HepG2 (cell line): ENCODE measurements at regions not wholly inside any gene's neighbourhood (a gene's known extent, or its start where the extent isn't known, plus 50 kb on each side); places are given as distances from the start of the nearest gene placed in this dataset.

Source experiments
- ATAC-seq: fragments of 200-7000 bp; cut with Tn5 transposase; 3 replicates; pipeline ENCODE4 v1.9.1; 2020; ENCODE audit warnings: mild to moderate bottlenecking, moderate library complexity
- BruUV-seq: library from RNA; stranded (reverse); fragments of 400-500 nt; replicated peaks from 2 replicates; lab custom pipeline; 2021; lab: Mats Ljungman, UMichigan
- CTCF ChIA-PET: fragments of 300-600 bp; formaldehyde crosslinking; extraction: SDS; loops from one replicate; lab custom pipeline; 2021; ENCODE audit warnings: low total read pairs, inconsistent platforms, low intra/inter-chr PET ratio; lab: Yijun Ruan, JAX
- POLR2A ChIA-PET: fragments of 350-600 bp; sonication (Branson Sonifier 250); formaldehyde crosslinking; loops from one replicate; lab custom pipeline; 2020; ENCODE audit warnings: antibody characterized with exemption, inconsistent platforms; lab: Yijun Ruan, JAX
- DNase-seq: peaks from one replicate; pipeline ENCODE4 v3.0.0-alpha.2; 2015; ENCODE audit warnings: low spot score
- FAIRE-seq: peaks from 3 replicates; lab custom pipeline; 2011; peaks lifted over from hg19 to GRCh38; lab: Jason Lieb, UNC
- H2AFZ ChIP-seq: one replicate; pipeline ENCODE4 v1.6.1; 2011; ENCODE audit warnings: low read length, inconsistent platforms
- H3K27ac ChIP-seq: fragments of 300-600 bp; 3 replicates; pipeline ENCODE4 v1.8.0; 2011; ENCODE audit warnings: mixed run types, mild to moderate bottlenecking, mixed read lengths, low read length, inconsistent platforms; ENCODE audit not compliant: insufficient read depth; ENCODE audit errors: extremely low read length
- H3K27me3 ChIP-seq, 2 experiments: fragments of 200-600 bp in 1 of 2; 2 replicates in 1 of 2; 3 replicates in 1 of 2; pipeline versions ENCODE4 v1.6.0 to v1.8.0; 2011; ENCODE audit warnings: low read length in 2 of 2, mild to moderate bottlenecking in 2 of 2, moderate library complexity in 2 of 2, inconsistent platforms in 1 of 2; ENCODE audit not compliant: insufficient read depth in 2 of 2, control insufficient read depth in 1 of 2
- H3K36me3 ChIP-seq, 2 experiments: fragments of 200-600 bp in 1 of 2; replicated peaks in 1 of 2; 2 replicates in 1 of 2; 3 replicates in 1 of 2; pipeline versions ENCODE4 v1.5.1 to v1.8.0; 2011; ENCODE audit warnings: low read length in 2 of 2, inconsistent platforms in 1 of 2; ENCODE audit not compliant: insufficient read depth in 2 of 2, control insufficient read depth in 1 of 2
- H3K4me1 ChIP-seq: 2 replicates; pipeline ENCODE4 v1.5.1; 2012; ENCODE audit warnings: low read length, inconsistent platforms; ENCODE audit not compliant: insufficient read depth
- H3K4me2 ChIP-seq: 2 replicates; pipeline ENCODE4 v1.6.0; 2011; ENCODE audit warnings: low read depth, low read length, inconsistent platforms
- H3K4me3 ChIP-seq, 3 experiments: fragments of 200-600 bp in 1 of 3; sonication (generic), shearing (Covaris generic) in 1 of 3; replicated peaks in 1 of 3; 2 replicates each; pipeline ENCODE4 v1.5.1; 2011 to 2016; ENCODE audit warnings: low read length in 3 of 3, inconsistent platforms in 2 of 3, low read depth in 2 of 3, mild to moderate bottlenecking in 2 of 3, control low read depth in 1 of 3, mixed read lengths in 1 of 3; ENCODE audit not compliant: insufficient read depth in 1 of 3
- H3K79me2 ChIP-seq: one replicate; pipeline ENCODE4 v1.6.1; 2011; ENCODE audit warnings: low read length, inconsistent platforms; ENCODE audit not compliant: insufficient read depth
- H3K9ac ChIP-seq: 2 replicates; pipeline ENCODE4 v1.6.0; 2011; ENCODE audit warnings: mild to moderate bottlenecking, low read depth, low read length, inconsistent platforms; ENCODE audit not compliant: insufficient read depth
- H3K9me3 ChIP-seq: 2 replicates; pipeline ENCODE4 v1.5.1; 2012; ENCODE audit warnings: mild to moderate bottlenecking, low read length
- H4K20me1 ChIP-seq: 2 replicates; pipeline ENCODE4 v1.6.0; 2011; ENCODE audit warnings: inconsistent platforms, mild to moderate bottlenecking, low read length, moderate library complexity; ENCODE audit not compliant: insufficient read depth
- MLLT10 ChIP-seq: sonication (generic); formaldehyde crosslinking; IDR thresholded peaks from 2 replicates; pipeline ENCODE4 v1.4.0; 2020; ENCODE audit warnings: missing genetic modification reagents
- SNAPC2 ChIP-seq: sonication (generic); formaldehyde crosslinking; IDR thresholded peaks from 2 replicates; pipeline ENCODE4 v1.8.1; 2022; ENCODE audit warnings: mild to moderate bottlenecking, missing genetic modification reagents
- ZBTB7A ChIP-seq: sonication (generic); formaldehyde crosslinking; IDR thresholded peaks from 2 replicates; pipeline ENCODE4 v1.8.0; 2022; ENCODE audit warnings: mild to moderate bottlenecking, missing genetic modification reagents
- ZNF431 ChIP-seq: sonication (generic); formaldehyde crosslinking; IDR thresholded peaks from 2 replicates; pipeline ENCODE4 v1.9.0; 2022; ENCODE audit warnings: missing genetic modification reagents, low read depth, mild to moderate bottlenecking, borderline replicate concordance
- WGBS: methylation state at CpG from one replicate; pipeline ENCODE4 v1.1.6; 2017; ENCODE audit warnings: low lambda C conversion rate; 5-methylcytosine and 5-hydroxymethylcytosine counted together
- in situ Hi-C: cut with HindIII; loops from 2 replicates; pipeline ENCODE4 v1.10.0; 2017; ENCODE audit warnings: low pct_unique_long_range_greater_than_20kb; ENCODE audit not compliant: extremely low pct_ligation_motif_present
- intact Hi-C: fragments of 100-400 bp; cut with micrococcal nuclease; formaldehyde crosslinking; loops from one replicate; pipeline ENCODE4 v1.10.0; 2022; ENCODE audit not compliant: unreplicated experiment
- TF ChIP-seq, protein P1 (sequence below): sonication (generic); formaldehyde crosslinking; IDR thresholded peaks from 2 replicates; pipeline ENCODE4 v1.8.0; 2022; ENCODE audit warnings: missing genetic modification reagents, mild to moderate bottlenecking, moderate library complexity, borderline replicate concordance

- TF ChIP-seq MLLT10 (CRISPR knock-in tag) = no peak
- intact Hi-C loops = no loop called here
- ChIA-PET CTCF (no interaction called here), POLR2A (no interaction called here)
- no peak for FAIRE-seq
- no peaks in the 10 kb centered on the region for H3K4me1 ChIP-seq
- H3K4me3 ChIP-seq = no peak overlapping the region
- H3K27me3 ChIP-seq = no peaks in the 10 kb centered on the region
- ATAC-seq = no peak
- in situ Hi-C loops = no loop called here
- no peak overlapping the region for H3K4me2 ChIP-seq
- H2AFZ ChIP-seq = no peak overlapping the region
- no peak for DNase-seq
- H3K79me2 ChIP-seq = no peaks in the 10 kb centered on the region
- H3K36me3 ChIP-seq = no peaks in the 10 kb centered on the region
- H3K9ac ChIP-seq = no peak overlapping the region
- no TSS peak for BruUV-seq
- H4K20me1 ChIP-seq = no peaks in the 10 kb centered on the region
- no peaks in the 10 kb centered on the region for H3K9me3 ChIP-seq
- WGBS = 1% methylated on average over 5 of the region's 5 CpGs
- no peak overlapping the region for H3K27ac ChIP-seq
These were observed 145.8 kb upstream of the KCNQ5 start for GRCh38 chr6:72476051-72476450.

GRCh38 chr6:72476646-72477045, 145.2 kb upstream of the KCNQ5 start:
- Histone ChIP-seq H2AFZ (no peak overlapping the region), H3K27ac (no peak overlapping the region), H3K36me3 (no peaks in the 10 kb centered on the region), H3K4me1 (no peaks in the 10 kb centered on the region), H3K27me3 (no peaks in the 10 kb centered on the region), H3K9me3 (no peaks in the 10 kb centered on the region), H4K20me1 (no peaks in the 10 kb centered on the region), H3K4me2 (no peak overlapping the region), H3K79me2 (no peaks in the 10 kb centered on the region), H3K4me3 (no peak overlapping the region), H3K9ac (no peak overlapping the region)
- intact Hi-C loops (no loop called here), in situ Hi-C loops (no loop called here)
- ChIA-PET POLR2A (no interaction called here), CTCF (no interaction called here)
- TF ChIP-seq, protein P1, sequence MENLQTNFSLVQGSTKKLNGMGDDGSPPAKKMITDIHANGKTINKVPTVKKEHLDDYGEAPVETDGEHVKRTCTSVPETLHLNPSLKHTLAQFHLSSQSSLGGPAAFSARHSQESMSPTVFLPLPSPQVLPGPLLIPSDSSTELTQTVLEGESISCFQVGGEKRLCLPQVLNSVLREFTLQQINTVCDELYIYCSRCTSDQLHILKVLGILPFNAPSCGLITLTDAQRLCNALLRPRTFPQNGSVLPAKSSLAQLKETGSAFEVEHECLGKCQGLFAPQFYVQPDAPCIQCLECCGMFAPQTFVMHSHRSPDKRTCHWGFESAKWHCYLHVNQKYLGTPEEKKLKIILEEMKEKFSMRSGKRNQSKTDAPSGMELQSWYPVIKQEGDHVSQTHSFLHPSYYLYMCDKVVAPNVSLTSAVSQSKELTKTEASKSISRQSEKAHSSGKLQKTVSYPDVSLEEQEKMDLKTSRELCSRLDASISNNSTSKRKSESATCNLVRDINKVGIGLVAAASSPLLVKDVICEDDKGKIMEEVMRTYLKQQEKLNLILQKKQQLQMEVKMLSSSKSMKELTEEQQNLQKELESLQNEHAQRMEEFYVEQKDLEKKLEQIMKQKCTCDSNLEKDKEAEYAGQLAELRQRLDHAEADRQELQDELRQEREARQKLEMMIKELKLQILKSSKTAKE (CRISPR knock-in tag) = no peak
- TF ChIP-seq SNAPC2 (CRISPR knock-in tag) (no peak), ZBTB7A (no peak), ZNF431 (CRISPR knock-in tag) (no peak)
- no peak for ATAC-seq
- no peak for DNase-seq
- BruUV-seq = no TSS peak
- 8% methylated on average over 6 of the region's 6 CpGs for WGBS
- FAIRE-seq = no peak
